Keratinocyte (primary cell): ENCODE measurements at regions not wholly inside any gene's neighbourhood (a gene's known extent, or its start where the extent isn't known, plus 50 kb on each side); places are given as distances from the start of the nearest gene placed in this dataset.

ENCODE experiments used
- DNase-seq: peaks from one replicate; pipeline ENCODE4 v3.0.0-alpha.2; 2011; ENCODE audit warnings: low read depth, missing footprints, low spot score
- FAIRE-seq: peaks from 2 replicates; lab custom pipeline; 2011; peaks lifted over from hg19 to GRCh38; lab: Jason Lieb, UNC
- H2AFZ ChIP-seq: 2 replicates; pipeline ENCODE4 v1.6.0; 2012; ENCODE audit warnings: low read length, control low read depth, inconsistent platforms; ENCODE audit not compliant: control insufficient read depth
- H3K27ac ChIP-seq: 2 replicates; pipeline ENCODE4 v1.5.1; 2011; ENCODE audit warnings: low read length; ENCODE audit not compliant: control insufficient read depth, insufficient read depth
- H3K27me3 ChIP-seq: 3 replicates; pipeline ENCODE4 v1.6.0; 2011; ENCODE audit warnings: low read length; ENCODE audit not compliant: control insufficient read depth, insufficient read depth; ENCODE audit errors: extremely low read depth
- H3K36me3 ChIP-seq, 2 experiments: 2 replicates in 1 of 2; 3 replicates in 1 of 2; pipeline ENCODE4 v1.5.1; 2011; ENCODE audit warnings: low read length in 2 of 2, mild to moderate bottlenecking in 1 of 2; ENCODE audit not compliant: control insufficient read depth in 2 of 2, insufficient read depth in 2 of 2; ENCODE audit errors: extremely low read depth in 1 of 2
- H3K4me1 ChIP-seq: 3 replicates; pipeline ENCODE4 v1.5.1; 2011; ENCODE audit warnings: low read length; ENCODE audit not compliant: control insufficient read depth, insufficient read depth; ENCODE audit errors: extremely low read depth
- H3K4me2 ChIP-seq: 3 replicates; pipeline ENCODE4 v1.6.0; 2011; ENCODE audit warnings: low read depth, low read length; ENCODE audit not compliant: control insufficient read depth, insufficient read depth; ENCODE audit errors: extremely low read depth
- H3K4me3 ChIP-seq, 3 experiments: fragments of 200-600 bp in 1 of 3; sonication (generic) in 1 of 3; 2 replicates in 2 of 3; 3 replicates in 1 of 3; pipeline ENCODE4 v1.5.1; 2011 to 2016; ENCODE audit warnings: low read length in 3 of 3, mild to moderate bottlenecking in 3 of 3, control low read depth in 2 of 3, inconsistent platforms in 1 of 3, low read depth in 1 of 3, mixed read lengths in 1 of 3, mixed run types in 1 of 3, moderate library complexity in 1 of 3; ENCODE audit not compliant: control insufficient read depth in 2 of 3, insufficient read depth in 2 of 3; ENCODE audit errors: extremely low read depth in 1 of 3
- H3K79me2 ChIP-seq: 2 replicates; pipeline ENCODE4 v1.6.0; 2012; ENCODE audit warnings: low read length; ENCODE audit not compliant: control insufficient read depth, insufficient read depth
- H3K9ac ChIP-seq: 3 replicates; pipeline ENCODE4 v1.6.0; 2011; ENCODE audit warnings: low read length; ENCODE audit not compliant: control insufficient read depth, insufficient read depth; ENCODE audit errors: extremely low read depth
- H3K9me1 ChIP-seq: 3 replicates; pipeline ENCODE4 v1.6.0; 2011; ENCODE audit warnings: low read length; ENCODE audit not compliant: control insufficient read depth, insufficient read depth; ENCODE audit errors: extremely low read depth
- H3K9me3 ChIP-seq: 2 replicates; pipeline ENCODE4 v1.5.1; 2012; ENCODE audit warnings: low read depth, low read length; ENCODE audit not compliant: control insufficient read depth
- H4K20me1 ChIP-seq: 3 replicates; pipeline ENCODE4 v1.6.0; 2011; ENCODE audit warnings: low read length; ENCODE audit not compliant: control insufficient read depth, insufficient read depth; ENCODE audit errors: extremely low read depth
- CTCF ChIP-seq, 3 experiments: IDR thresholded peaks in 1 of 3; conservative IDR thresholded peaks in 1 of 3; optimal IDR thresholded peaks in 1 of 3; 2 replicates in 2 of 3; 3 replicates in 1 of 3; pipeline versions ENCODE3 to v1.5.1; 2011; ENCODE audit warnings: low read length in 3 of 3, mild to moderate bottlenecking in 3 of 3, moderate library complexity in 2 of 3, control low read depth in 1 of 3, inconsistent platforms in 1 of 3; ENCODE audit not compliant: insufficient read depth in 2 of 3; ENCODE audit errors: extremely low read depth in 1 of 3
- EZH2 ChIP-seq: IDR thresholded peaks from one replicate; pipeline ENCODE4 v1.6.1; 2012; ENCODE audit warnings: inconsistent platforms, mild to moderate bottlenecking, low read length, moderate library complexity
- dilution Hi-C: fragments of 300-500 bp; cut with MboI; formaldehyde crosslinking; loops from one replicate; pipeline ENCODE4 v1.7.0; 2020; ENCODE audit warnings: low sequenced_read_pairs; ENCODE audit not compliant: extremely low pct_ligation_motif_present

- H3K4me3 ChIP-seq, result no peak overlapping the region
- DNase-seq (no peak), FAIRE-seq (no peak)
- no peaks in the 10 kb centered on the region for H3K9me1 ChIP-seq
- H3K4me2 ChIP-seq, result no peak overlapping the region
- H3K27ac ChIP-seq, result no peak overlapping the region
- TF ChIP-seq CTCF (optimal IDR thresholded peaks at IDR 0.05 in 1 of 3, IDR thresholded peaks at IDR 0.05 in 1 of 3, conservative IDR thresholded peaks at IDR 0.05 in 1 of 3; ENCODE audit: extremely low read depth in 1 of 3, insufficient read depth in 2 of 3, low read length in 3 of 3) (no peak), EZH2 (no peak)
- no peaks in the 10 kb centered on the region for H3K36me3 ChIP-seq
- dilution Hi-C loops, result no loop called here
- no peaks in the 10 kb centered on the region for H4K20me1 ChIP-seq
- no peaks in the 10 kb centered on the region for H3K4me1 ChIP-seq
- H2AFZ ChIP-seq, result no peak overlapping the region
- no peaks in the 10 kb centered on the region for H3K27me3 ChIP-seq
- H3K9ac ChIP-seq, result no peak overlapping the region
- no peaks in the 10 kb centered on the region for H3K9me3 ChIP-seq
- no peaks in the 10 kb centered on the region for H3K79me2 ChIP-seq
Observed at GRCh38 chr5:44565902-44566301, 176.7 kb upstream of the FGF10 start.

GRCh38 chr5:44565360-44565759, 176.1 kb upstream of the FGF10 start:
- no peaks in the 10 kb centered on the region for H3K4me1 ChIP-seq
- TF ChIP-seq CTCF (optimal IDR thresholded peaks at IDR 0.05 in 1 of 3, IDR thresholded peaks at IDR 0.05 in 1 of 3, conservative IDR thresholded peaks at IDR 0.05 in 1 of 3; ENCODE audit: extremely low read depth in 1 of 3, insufficient read depth in 2 of 3, low read length in 3 of 3) (no peak), EZH2 (no peak)

More at GRCh38 chr5:44565360-44565759, 176.1 kb upstream of the FGF10 start:
- H3K27me3 ChIP-seq, result no peaks in the 10 kb centered on the region
- H3K4me2 ChIP-seq, result no peak overlapping the region
- H2AFZ ChIP-seq, result no peak overlapping the region
- H3K9me3 ChIP-seq, result no peaks in the 10 kb centered on the region
- DNase-seq, result no peak
- no peak overlapping the region for H3K9ac ChIP-seq
- H4K20me1 ChIP-seq, result no peaks in the 10 kb centered on the region
- H3K79me2 ChIP-seq, result no peaks in the 10 kb centered on the region
- no peak overlapping the region for H3K27ac ChIP-seq
- H3K9me1 ChIP-seq, result no peaks in the 10 kb centered on the region
- dilution Hi-C loops, result no loop called here
- FAIRE-seq, result no peak
- H3K36me3 ChIP-seq, result no peaks in the 10 kb centered on the region
- no peak overlapping the region for H3K4me3 ChIP-seq
